NCI-H2081 (cell line): ENCODE measurements at regions not wholly inside any gene's neighbourhood (a gene's known extent, or its start where the extent isn't known, plus 50 kb on each side); places are given as distances from the start of the nearest gene placed in this dataset.
"Not testable (repeated sequence)": the region's sequence is repeated elsewhere in the genome, so short reads cannot be mapped to it uniquely, and the experiment has no call there.

Source experiments
- DNase-seq, 2 experiments: peaks; one replicate each; lab custom pipeline; 2025; lab: John Stamatoyannopoulos, UW

- DNase-seq, result no peak
Measured at GRCh38 chrX:40245488-40246071, 147.8 kb upstream of the BCOR start.

GRCh38 chrX:40244980-40245379 lies 147.2 kb upstream of the BCOR start:
- no peak for DNase-seq

- DNase-seq, result no peak
Measured at GRCh38 chrX:40243755-40244515, 146.2 kb upstream of the BCOR start.

- DNase-seq, result no peak
Measured at GRCh38 chrX:40240844-40241243, 143.1 kb upstream of the BCOR start.

- no peak for DNase-seq
Measured at GRCh38 chrX:40237731-40238178, 140.0 kb upstream of the BCOR start.

- DNase-seq, result no peak
Measured at GRCh38 chrX:40230646-40231045, 132.9 kb upstream of the BCOR start.

- no peak for DNase-seq
Measured at GRCh38 chrX:40227125-40227524, 129.4 kb upstream of the BCOR start.

- no peak for DNase-seq
Measured at GRCh38 chrX:40224658-40225057, 126.9 kb upstream of the BCOR start.

GRCh38 chrX:40222612-40223011 lies 124.9 kb upstream of the BCOR start:
- DNase-seq, result not testable (repeated sequence)

- DNase-seq, result no peak
Measured at GRCh38 chrX:40213092-40213491, 115.3 kb upstream of the BCOR start.

GRCh38 chrX:40209951-40210617 lies 112.3 kb upstream of the BCOR start:
- DNase-seq, result no peak

GRCh38 chrX:40207626-40208025 lies 109.9 kb upstream of the BCOR start:
- no peak for DNase-seq

GRCh38 chrX:40205471-40205870 lies 107.7 kb upstream of the BCOR start:
- DNase-seq, result no peak

GRCh38 chrX:40202456-40202855 lies 104.7 kb upstream of the BCOR start:
- DNase-seq, result no peak

- DNase-seq, result no peak
Measured at GRCh38 chrX:40201329-40201885, 103.6 kb upstream of the BCOR start.

- no peak for DNase-seq
Measured at GRCh38 chrX:40199704-40200103, 101.9 kb upstream of the BCOR start.

GRCh38 chrX:40197071-40197470 lies 99.3 kb upstream of the BCOR start:
- DNase-seq, result no peak

GRCh38 chrX:40195368-40195767 lies 97.6 kb upstream of the BCOR start:
- DNase-seq, result no peak

- no peak for DNase-seq
Measured at GRCh38 chrX:40192196-40192595, 94.4 kb upstream of the BCOR start.

- no peak for DNase-seq
Measured at GRCh38 chrX:40189637-40190036, 91.9 kb upstream of the BCOR start.

- no peak for DNase-seq
Measured at GRCh38 chrX:40188573-40189417, 91.0 kb upstream of the BCOR start.

- no peak for DNase-seq
Measured at GRCh38 chrX:40184968-40185367, 87.2 kb upstream of the BCOR start.
